ENCODE measurements at regions not wholly inside any gene's neighbourhood (a gene's known extent, or its start where the extent isn't known, plus 50 kb on each side); places are given as distances from the start of the nearest gene placed in this dataset.

- no peak for DNase-seq (ENCODE audit: low read depth, low spot score)
- Histone ChIP-seq H3K27ac (ENCODE audit: control insufficient read depth, insufficient read depth, low read length) (no peak overlapping the region), H2AFZ (ENCODE audit: control insufficient read depth, low read length) (no peak overlapping the region), H3K4me3 (ENCODE audit: control insufficient read depth in 2 of 3, extremely low read depth in 1 of 3, insufficient read depth in 2 of 3, low read depth in 1 of 3, low read length in 3 of 3) (no peak overlapping the region), H3K9ac (ENCODE audit: control insufficient read depth, extremely low read depth, insufficient read depth, low read length) (no peak overlapping the region), H3K9me1 (ENCODE audit: control insufficient read depth, extremely low read depth, insufficient read depth, low read length) (no peaks in the 10 kb centered on the region), H3K36me3 (ENCODE audit: control insufficient read depth in 2 of 2, extremely low read depth in 1 of 2, insufficient read depth in 2 of 2, low read length in 2 of 2) (no peaks in the 10 kb centered on the region), H3K4me1 (ENCODE audit: control insufficient read depth, extremely low read depth, insufficient read depth, low read length) (peaks cover 15% of the 10 kb centered on the region), H3K9me3 (ENCODE audit: control insufficient read depth, low read depth, low read length) (no peaks in the 10 kb centered on the region), H4K20me1 (ENCODE audit: control insufficient read depth, extremely low read depth, insufficient read depth, low read length) (no peaks in the 10 kb centered on the region), H3K79me2 (ENCODE audit: control insufficient read depth, insufficient read depth, low read length) (no peaks in the 10 kb centered on the region), H3K27me3 (ENCODE audit: control insufficient read depth, extremely low read depth, insufficient read depth, low read length) (no peaks in the 10 kb centered on the region), H3K4me2 (ENCODE audit: control insufficient read depth, extremely low read depth, insufficient read depth, low read depth, low read length) (no peak overlapping the region)
- TF ChIP-seq CTCF (optimal IDR thresholded peaks at IDR 0.05 in 1 of 3, IDR thresholded peaks at IDR 0.05 in 1 of 3, conservative IDR thresholded peaks at IDR 0.05 in 1 of 3; ENCODE audit: extremely low read depth in 1 of 3, insufficient read depth in 2 of 3, low read length in 3 of 3) (no peak), EZH2 (IDR thresholded peaks at IDR 0.05; ENCODE audit: low read length) (no peak)
- dilution Hi-C loops (cut with MboI; ENCODE audit: extremely low pct_ligation_motif_present, low sequenced_read_pairs) = no loop called here
- FAIRE-seq = no peak
These were observed 84.7 kb upstream of the CIBAR2 start for GRCh38 chr16:85196976-85197375.

- H4K20me1 ChIP-seq (ENCODE audit: control insufficient read depth, extremely low read depth, insufficient read depth, low read length) = no peaks in the 10 kb centered on the region
- H3K4me1 ChIP-seq (ENCODE audit: control insufficient read depth, extremely low read depth, insufficient read depth, low read length) = peaks cover 15% of the 10 kb centered on the region
- H3K9ac ChIP-seq (ENCODE audit: control insufficient read depth, extremely low read depth, insufficient read depth, low read length) = no peak overlapping the region
- H3K4me2 ChIP-seq (ENCODE audit: control insufficient read depth, extremely low read depth, insufficient read depth, low read depth, low read length) = no peak overlapping the region
- no peak overlapping the region for H3K4me3 ChIP-seq (ENCODE audit: control insufficient read depth in 2 of 3, extremely low read depth in 1 of 3, insufficient read depth in 2 of 3, low read depth in 1 of 3, low read length in 3 of 3)
- no peaks in the 10 kb centered on the region for H3K36me3 ChIP-seq (ENCODE audit: control insufficient read depth in 2 of 2, extremely low read depth in 1 of 2, insufficient read depth in 2 of 2, low read length in 2 of 2)
- H3K79me2 ChIP-seq (ENCODE audit: control insufficient read depth, insufficient read depth, low read length) = no peaks in the 10 kb centered on the region
- no peak overlapping the region for H2AFZ ChIP-seq (ENCODE audit: control insufficient read depth, low read length)
- no peak for FAIRE-seq
- TF ChIP-seq EZH2 (IDR thresholded peaks at IDR 0.05; ENCODE audit: low read length) (no peak), CTCF (optimal IDR thresholded peaks at IDR 0.05 in 1 of 3, IDR thresholded peaks at IDR 0.05 in 1 of 3, conservative IDR thresholded peaks at IDR 0.05 in 1 of 3; ENCODE audit: extremely low read depth in 1 of 3, insufficient read depth in 2 of 3, low read length in 3 of 3) (no peak)
- no peak overlapping the region for H3K27ac ChIP-seq (ENCODE audit: control insufficient read depth, insufficient read depth, low read length)
- H3K9me3 ChIP-seq (ENCODE audit: control insufficient read depth, low read depth, low read length) = no peaks in the 10 kb centered on the region
- no peaks in the 10 kb centered on the region for H3K27me3 ChIP-seq (ENCODE audit: control insufficient read depth, extremely low read depth, insufficient read depth, low read length)
- H3K9me1 ChIP-seq (ENCODE audit: control insufficient read depth, extremely low read depth, insufficient read depth, low read length) = no peaks in the 10 kb centered on the region
- no peak for DNase-seq (ENCODE audit: low read depth, low spot score)
- dilution Hi-C loops (cut with MboI; ENCODE audit: extremely low pct_ligation_motif_present, low sequenced_read_pairs) = no loop called here
These were observed 85.6 kb upstream of the CIBAR2 start for GRCh38 chr16:85197611-85198566.
